GM13976 (cell line): ENCODE measurements at regions not wholly inside any gene's neighbourhood (a gene's known extent, or its start where the extent isn't known, plus 50 kb on each side); places are given as distances from the start of the nearest gene placed in this dataset.

ENCODE experiments used
- DNase-seq: peaks from one replicate; pipeline ENCODE4 v3.0.0; 2012; ENCODE audit warnings: low spot score
- CTCF ChIP-seq: IDR thresholded peaks from 2 replicates; pipeline ENCODE4 v1.5.1; 2012; ENCODE audit warnings: borderline replicate concordance, mild to moderate bottlenecking; ENCODE audit not compliant: insufficient read depth; ENCODE audit errors: extremely low read depth, missing control alignments, control extremely low read depth
- in situ Hi-C: fragments of 300-500 bp; cut with MboI; formaldehyde crosslinking; loops from one replicate; pipeline ENCODE4 v1.12.0; 2022; ENCODE audit warnings: low sequenced_read_pairs, mixed read lengths, inconsistent platforms; ENCODE audit not compliant: unreplicated experiment

DNA sequence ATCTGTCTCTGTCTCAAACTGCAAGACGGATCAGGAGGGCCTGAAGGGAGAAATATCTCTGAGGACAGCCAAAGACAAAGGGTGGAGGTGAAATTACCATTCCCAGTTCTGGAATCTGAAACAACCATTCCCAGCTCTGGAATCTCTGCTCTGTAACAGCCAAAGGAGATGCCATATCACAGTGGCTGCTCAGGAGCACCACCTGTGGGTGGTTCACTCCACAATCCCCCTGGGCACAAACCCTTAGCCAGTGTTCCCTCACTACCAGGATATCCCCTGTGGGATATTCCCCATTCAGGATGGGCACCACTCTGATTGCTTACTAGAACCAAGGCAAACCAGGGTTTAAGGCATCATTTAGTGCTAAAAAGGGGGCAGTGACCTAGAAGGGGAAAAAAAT, 199.0 kb downstream of the HTR7 start:
- no peak for DNase-seq
- TF ChIP-seq CTCF = no peak
- in situ Hi-C loops = no loop called here

DNA sequence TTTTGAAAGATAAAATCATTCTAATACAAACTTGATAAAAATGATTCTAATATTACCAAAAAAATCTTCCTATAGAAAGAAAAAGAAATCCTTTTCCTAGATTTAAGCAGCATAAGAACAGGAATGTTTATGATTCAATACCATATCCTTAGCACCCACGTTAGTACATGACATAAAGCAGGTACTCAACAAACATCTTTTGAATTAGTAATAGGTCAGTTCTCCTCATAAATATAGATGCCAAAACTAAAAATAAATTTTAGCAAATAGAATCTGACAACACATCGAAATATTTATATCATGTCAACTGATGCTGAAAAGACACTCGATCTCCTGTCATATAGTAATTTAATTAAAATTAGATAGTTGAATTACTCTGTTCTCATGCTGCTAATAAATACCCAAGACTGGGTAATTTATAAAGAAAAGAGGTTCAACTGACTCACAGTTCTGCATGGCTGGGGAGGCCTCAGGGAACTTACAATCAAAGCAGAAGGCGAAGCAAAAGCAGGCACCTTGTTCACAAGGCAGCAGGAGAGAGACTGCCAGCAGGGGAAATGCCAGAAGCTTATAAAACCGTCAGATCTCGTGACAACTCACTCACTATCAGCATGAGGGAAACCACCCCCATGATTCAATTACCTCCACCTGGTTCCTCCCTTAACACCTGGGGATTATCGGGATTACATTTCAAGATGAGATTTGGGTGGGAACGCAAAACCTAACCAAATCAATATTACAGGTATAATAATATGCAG, 191.8 kb downstream of the HTR7 start:
- no peak for DNase-seq
- in situ Hi-C loops = no loop called here
- no peak for TF ChIP-seq CTCF

GRCh38 chr10:90674461-90674860, 183.4 kb downstream of the HTR7 start:
- in situ Hi-C loops = no loop called here
- no peak for DNase-seq
- no peak for TF ChIP-seq CTCF

GRCh38 chr10:90674928-90675327, 182.9 kb downstream of the HTR7 start:
- no peak for DNase-seq
- TF ChIP-seq CTCF = no peak
- in situ Hi-C loops = no loop called here

GRCh38 chr10:90675621-90676020, 182.2 kb downstream of the HTR7 start:
- no peak for TF ChIP-seq CTCF
- in situ Hi-C loops = no loop called here
- no peak for DNase-seq
